Endothelial cell of umbilical vein (primary cell): ENCODE measurements at regions not wholly inside any gene's neighbourhood (a gene's known extent, or its start where the extent isn't known, plus 50 kb on each side); places are given as distances from the start of the nearest gene placed in this dataset.

Source experiments
- BruUV-seq: library from RNA; stranded (reverse); fragments of 400-500 nt; replicated peaks from 2 replicates; lab custom pipeline; 2021; lab: Mats Ljungman, UMichigan
- CTCF ChIA-PET: fragments of 300-600, 350-600 bp; sonication (Branson Sonifier 250); formaldehyde crosslinking; loops from one replicate; lab custom pipeline; 2021; ENCODE audit warnings: antibody characterized with exemption, inconsistent platforms; lab: Charles Lee
- POLR2A ChIA-PET: fragments of 300-600, 350-600 bp; sonication (Branson Sonifier 250); formaldehyde crosslinking; loops from one replicate; lab custom pipeline; 2021; ENCODE audit warnings: antibody characterized with exemption, inconsistent platforms; lab: Charles Lee
- DNase-seq: peaks from one replicate; pipeline ENCODE4 v3.0.0-alpha.2; 2011; ENCODE audit warnings: low read depth, low spot score
- FAIRE-seq: peaks from 2 replicates; lab custom pipeline; 2011; peaks lifted over from hg19 to GRCh38; lab: Jason Lieb, UNC
- H2AFZ ChIP-seq: 2 replicates; pipeline ENCODE4 v1.6.0; 2012; ENCODE audit warnings: low read depth, low read length, control low read depth, inconsistent platforms
- H3K27ac ChIP-seq: 2 replicates; pipeline ENCODE4 v1.5.1; 2011; ENCODE audit warnings: low read depth, mild to moderate bottlenecking, control low read depth, low read length, moderate library complexity; ENCODE audit not compliant: insufficient read depth
- H3K27me3 ChIP-seq, 2 experiments: 2 replicates each; pipeline versions ENCODE4 v1.6.0 to v1.6.1; 2011; ENCODE audit warnings: low read length in 2 of 2, mixed read lengths in 1 of 2; ENCODE audit not compliant: control insufficient read depth in 2 of 2, insufficient read depth in 2 of 2
- H3K36me3 ChIP-seq, 2 experiments: 2 replicates in 1 of 2; 3 replicates in 1 of 2; pipeline ENCODE4 v1.5.1; 2011; ENCODE audit warnings: low read length in 2 of 2, mild to moderate bottlenecking in 1 of 2, moderate library complexity in 1 of 2; ENCODE audit not compliant: control insufficient read depth in 2 of 2, insufficient read depth in 2 of 2; ENCODE audit errors: extremely low read depth in 1 of 2
- H3K4me1 ChIP-seq: 3 replicates; pipeline ENCODE4 v1.5.1; 2011; ENCODE audit warnings: mild to moderate bottlenecking, low read length; ENCODE audit not compliant: control insufficient read depth, insufficient read depth; ENCODE audit errors: extremely low read depth
- H3K4me2 ChIP-seq: 2 replicates; pipeline ENCODE4 v1.6.1; 2011; ENCODE audit warnings: low read length, control low read depth, mixed read lengths; ENCODE audit not compliant: insufficient read depth
- H3K4me3 ChIP-seq, 3 experiments: fragments of 200-600 bp in 1 of 3; sonication (generic), shearing (Covaris generic) in 1 of 3; replicated peaks in 1 of 3; 2 replicates each; pipeline ENCODE4 v1.5.1; 2011 to 2016; ENCODE audit warnings: control low read depth in 3 of 3, low read length in 3 of 3, mild to moderate bottlenecking in 2 of 3, inconsistent platforms in 1 of 3, low read depth in 1 of 3, moderate library complexity in 1 of 3; ENCODE audit not compliant: insufficient read depth in 1 of 3
- H3K79me2 ChIP-seq: 2 replicates; pipeline ENCODE4 v1.6.0; 2012; ENCODE audit warnings: low read length, inconsistent platforms; ENCODE audit not compliant: control insufficient read depth, insufficient read depth
- H3K9ac ChIP-seq: replicated peaks from 2 replicates; pipeline ENCODE3; 2011; ENCODE audit warnings: low read length, control low read depth; ENCODE audit not compliant: insufficient read depth; ENCODE audit errors: extremely low read depth
- H3K9me1 ChIP-seq: replicated peaks from 3 replicates; pipeline ENCODE4 v1.6.0; 2011; ENCODE audit warnings: mild to moderate bottlenecking, low read length; ENCODE audit not compliant: control insufficient read depth, insufficient read depth; ENCODE audit errors: extremely low read depth
- H3K9me3 ChIP-seq: replicated peaks from 2 replicates; pipeline ENCODE4 v1.5.1; 2012; ENCODE audit warnings: low read length, inconsistent platforms; ENCODE audit not compliant: control insufficient read depth, insufficient read depth
- H4K20me1 ChIP-seq: replicated peaks from 2 replicates; pipeline ENCODE3; 2011; ENCODE audit warnings: mild to moderate bottlenecking, low read length; ENCODE audit not compliant: control insufficient read depth, insufficient read depth; ENCODE audit errors: extremely low read depth
- CTCF ChIP-seq, 2 donors: IDR thresholded peaks; 1 replicate in 1 of 2; 2 replicates in 1 of 2; pipeline ENCODE4 v1.5.1; 2011; ENCODE audit warnings: low read length in 2 of 2, mild to moderate bottlenecking in 2 of 2, moderate library complexity in 2 of 2, control low read depth in 1 of 2, inconsistent platforms in 1 of 2, low read depth in 1 of 2; ENCODE audit not compliant: insufficient read depth in 1 of 2; ENCODE audit errors: extremely low read depth in 1 of 2
- EZH2 ChIP-seq: IDR thresholded peaks from 2 replicates; pipeline ENCODE4 v1.6.1; 2012; ENCODE audit warnings: borderline replicate concordance, low read depth, mild to moderate bottlenecking, moderate library complexity, low read length, inconsistent platforms; ENCODE audit not compliant: severe bottlenecking
- FOS ChIP-seq: IDR thresholded peaks from 2 replicates; pipeline ENCODE4 v1.6.1; 2011; ENCODE audit warnings: mild to moderate bottlenecking, low read length, moderate library complexity, borderline replicate concordance; ENCODE audit not compliant: insufficient read depth
- GATA2 ChIP-seq: IDR thresholded peaks from 2 replicates; pipeline ENCODE4 v1.7.0; 2011; ENCODE audit warnings: low read depth, mild to moderate bottlenecking, moderate library complexity, mixed read lengths, low read length; ENCODE audit not compliant: insufficient read length, insufficient read depth
- JUN ChIP-seq: IDR thresholded peaks from 2 replicates; pipeline ENCODE4 v1.6.1; 2011; ENCODE audit warnings: borderline replicate concordance, low read depth; ENCODE audit not compliant: insufficient read length, insufficient read depth
- MAX ChIP-seq: IDR thresholded peaks from 2 replicates; pipeline ENCODE4 v1.6.1; 2011; ENCODE audit not compliant: insufficient read depth, insufficient read length
- MYC ChIP-seq: IDR thresholded peaks from one replicate; pipeline ENCODE4 v1.6.1; 2011; ENCODE audit warnings: mild to moderate bottlenecking, low read depth, low read length
- POLR2A ChIP-seq: IDR thresholded peaks from 2 replicates; pipeline ENCODE4 v1.6.1; 2012; ENCODE audit warnings: low read depth, mild to moderate bottlenecking, control low read depth, low read length
- POLR2AphosphoS5 ChIP-seq: IDR thresholded peaks from 2 replicates; pipeline ENCODE4 v1.6.1; 2012; ENCODE audit warnings: low read depth, mild to moderate bottlenecking, control low read depth, low read length, moderate library complexity; ENCODE audit not compliant: insufficient read depth
- dilution Hi-C: fragments of 300-500 bp; cut with MboI; formaldehyde crosslinking; loops from one replicate; pipeline ENCODE4 v1.15.0; 2019; ENCODE audit warnings: low sequenced_read_pairs; ENCODE audit not compliant: extremely low pct_ligation_motif_present
- intact Hi-C: fragments of 100-400 bp; cut with micrococcal nuclease; formaldehyde crosslinking; loops from one replicate; pipeline ENCODE4 v1.10.0; 2022

GRCh38 chr5:81839034-81839433, 88.1 kb upstream of the SSBP2 start:
- Histone ChIP-seq H4K20me1 (no peaks in the 10 kb centered on the region), H3K36me3 (no peaks in the 10 kb centered on the region), H3K27ac (no peak overlapping the region), H3K79me2 (no peaks in the 10 kb centered on the region), H3K9ac (no peak overlapping the region), H3K27me3 (no peaks in the 10 kb centered on the region), H3K9me3 (no peaks in the 10 kb centered on the region), H3K4me3 (no peak overlapping the region), H2AFZ (no peak overlapping the region), H3K9me1 (no peaks in the 10 kb centered on the region), H3K4me2 (no peak overlapping the region), H3K4me1 (no peaks in the 10 kb centered on the region)
- FAIRE-seq (no peak), DNase-seq (no peak)
- TF ChIP-seq GATA2 = no peak
- TF ChIP-seq POLR2AphosphoS5 = no peak
- TF ChIP-seq MAX = no peak
- no peak for TF ChIP-seq CTCF (IDR thresholded peaks at IDR 0.05; ENCODE audit: extremely low read depth in 1 of 2, insufficient read depth in 1 of 2, low read depth in 1 of 2, low read length in 2 of 2)
- TF ChIP-seq JUN = no peak
- TF ChIP-seq POLR2A = no peak
- TF ChIP-seq EZH2 = no peak
- TF ChIP-seq MYC = no peak
- TF ChIP-seq FOS = no peak
- intact Hi-C loops = loop anchor here (5.0 kb wide), 1 partner anchor 412 kb away; no protein-coding TSS in a partner anchor
- dilution Hi-C loops = no loop called here
- POLR2A ChIA-PET = no interaction called here
- BruUV-seq = no TSS peak
- CTCF ChIA-PET = interaction anchor here (0.7 to 3.1 kb wide), 14 partner anchors 10 to 413 kb away, joined by 3 to 25 read pairs (median 6); partner anchors contain the start of gene SSBP2
